ENCODE measurements at regions not wholly inside any gene's neighbourhood (a gene's known extent, or its start where the extent isn't known, plus 50 kb on each side); places are given as distances from the start of the nearest gene placed in this dataset.

GRCh38 chr11:80165744-80166143, 724.9 kb upstream of the TENM4 start:
- peaks cover 10% of the 10 kb centered on the region for H3K4me1 Mint-ChIP-seq
- DNase-seq (ENCODE audit: low read depth, low spot score): no peak
- H3K9me3 Mint-ChIP-seq: peaks cover 14% of the 10 kb centered on the region
- no peaks in the 10 kb centered on the region for H3K27me3 Mint-ChIP-seq (ENCODE audit: low read depth)
- TF ChIP-seq CTCF (conservative IDR thresholded peaks at IDR 0.05): no peak
- no peak overlapping the region for H3K27ac Mint-ChIP-seq (ENCODE audit: unreplicated experiment)
- no peak overlapping the region for H3K4me3 Mint-ChIP-seq
- H3K36me3 Mint-ChIP-seq (ENCODE audit: low read depth): no peaks in the 10 kb centered on the region

GRCh38 chr11:80163441-80163840, 722.6 kb upstream of the TENM4 start:
- no peaks in the 10 kb centered on the region for H3K27me3 Mint-ChIP-seq (ENCODE audit: low read depth)
- no peak for DNase-seq (ENCODE audit: low read depth, low spot score)
- no peak for TF ChIP-seq CTCF (conservative IDR thresholded peaks at IDR 0.05)
- H3K4me1 Mint-ChIP-seq: peaks cover 10% of the 10 kb centered on the region
- no peak overlapping the region for H3K4me3 Mint-ChIP-seq
- no peaks in the 10 kb centered on the region for H3K9me3 Mint-ChIP-seq
- no peak overlapping the region for H3K27ac Mint-ChIP-seq (ENCODE audit: unreplicated experiment)
- H3K36me3 Mint-ChIP-seq (ENCODE audit: low read depth): no peaks in the 10 kb centered on the region

- DNase-seq (ENCODE audit: low read depth, low spot score): no peak
- Mint-ChIP-seq H3K4me3 (no peak overlapping the region), H3K36me3 (ENCODE audit: low read depth) (no peaks in the 10 kb centered on the region), H3K4me1 (peaks cover 10% of the 10 kb centered on the region), H3K27me3 (ENCODE audit: low read depth) (no peaks in the 10 kb centered on the region), H3K9me3 (no peaks in the 10 kb centered on the region), H3K27ac (ENCODE audit: unreplicated experiment) (no peak overlapping the region)
- TF ChIP-seq CTCF (conservative IDR thresholded peaks at IDR 0.05): no peak
Measured at GRCh38 chr11:80163011-80163410, 722.2 kb upstream of the TENM4 start.

- Mint-ChIP-seq H3K27ac (ENCODE audit: unreplicated experiment) (no peak overlapping the region), H3K4me1 (peaks cover 5% of the 10 kb centered on the region), H3K36me3 (ENCODE audit: low read depth) (no peaks in the 10 kb centered on the region), H3K4me3 (no peak overlapping the region), H3K27me3 (ENCODE audit: low read depth) (no peaks in the 10 kb centered on the region), H3K9me3 (no peaks in the 10 kb centered on the region)
- DNase-seq (ENCODE audit: low read depth, low spot score): no peak
- no peak for TF ChIP-seq CTCF (conservative IDR thresholded peaks at IDR 0.05)
Measured at GRCh38 chr11:80162387-80162786, 721.6 kb upstream of the TENM4 start.

- no peaks in the 10 kb centered on the region for H3K27me3 Mint-ChIP-seq (ENCODE audit: low read depth)
- peaks cover 4% of the 10 kb centered on the region for H3K4me1 Mint-ChIP-seq
- no peak for DNase-seq (ENCODE audit: low read depth, low spot score)
- no peak for TF ChIP-seq CTCF (conservative IDR thresholded peaks at IDR 0.05)
- no peak overlapping the region for H3K27ac Mint-ChIP-seq (ENCODE audit: unreplicated experiment)
- H3K9me3 Mint-ChIP-seq: no peaks in the 10 kb centered on the region
- H3K36me3 Mint-ChIP-seq (ENCODE audit: low read depth): no peaks in the 10 kb centered on the region
- no peak overlapping the region for H3K4me3 Mint-ChIP-seq
Measured at GRCh38 chr11:80157447-80157846, 716.6 kb upstream of the TENM4 start.

GRCh38 chr11:80156062-80156461, 715.2 kb upstream of the TENM4 start:
- no peak for DNase-seq (ENCODE audit: low read depth, low spot score)
- Mint-ChIP-seq H3K36me3 (ENCODE audit: low read depth) (no peaks in the 10 kb centered on the region), H3K27me3 (ENCODE audit: low read depth) (no peaks in the 10 kb centered on the region), H3K9me3 (no peaks in the 10 kb centered on the region), H3K4me3 (no peak overlapping the region), H3K4me1 (peaks cover 4% of the 10 kb centered on the region), H3K27ac (ENCODE audit: unreplicated experiment) (no peak overlapping the region)
- no peak for TF ChIP-seq CTCF (conservative IDR thresholded peaks at IDR 0.05)

All from neural crest cell (in vitro differentiated cells).